ENCODE measurements at regions not wholly inside any gene's neighbourhood (a gene's known extent, or its start where the extent isn't known, plus 50 kb on each side); places are given as distances from the start of the nearest gene placed in this dataset.

DNA sequence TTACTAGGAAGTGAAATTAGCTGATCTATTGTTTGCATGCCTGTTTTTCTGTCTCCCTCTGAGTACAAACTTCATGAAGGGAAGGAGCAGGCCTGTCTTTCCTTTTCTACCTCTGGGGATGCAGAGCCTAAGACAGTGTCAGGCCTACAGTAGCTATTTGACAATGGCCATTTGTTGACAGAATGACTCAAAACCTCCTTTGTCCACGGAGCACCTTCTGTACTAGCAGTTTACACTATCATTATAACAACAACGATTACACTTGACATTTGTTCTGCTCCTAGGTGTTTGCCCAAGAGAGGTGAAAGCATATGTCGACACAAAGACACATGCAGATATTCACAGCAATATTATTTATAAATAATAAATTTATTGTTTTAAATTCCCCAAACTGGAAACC is 132.3 kb upstream of the IRX3 start:
- Histone ChIP-seq H3K36me3 (ENCODE audit: control insufficient read depth, insufficient read depth, low read length) (no peaks in the 10 kb centered on the region), H3K4me3 (ENCODE audit: low read depth, low read length) (no peak overlapping the region), H3K4me1 (ENCODE audit: control insufficient read depth, insufficient read depth, low read length) (no peaks in the 10 kb centered on the region), H3K9ac (ENCODE audit: low read length) (no peak overlapping the region), H3K9me3 (ENCODE audit: control insufficient read depth, insufficient read depth, low read depth, low read length) (peaks cover 5% of the 10 kb centered on the region; the same call in 1 of the 2 replicates), H3K27ac (ENCODE audit: low read depth, low read length) (no peak overlapping the region), H3K27me3 (ENCODE audit: control insufficient read depth, insufficient read depth, low read length) (no peaks in the 10 kb centered on the region)

- Histone ChIP-seq H3K27me3 (ENCODE audit: control insufficient read depth, insufficient read depth, low read length) (no peaks in the 10 kb centered on the region; the same call in 1 of the 2 replicates), H3K36me3 (ENCODE audit: control insufficient read depth, insufficient read depth, low read length) (no peaks in the 10 kb centered on the region), H3K9me3 (ENCODE audit: control insufficient read depth, insufficient read depth, low read depth, low read length) (peaks cover 5% of the 10 kb centered on the region; the same call in 1 of the 2 replicates), H3K9ac (ENCODE audit: low read length) (no peak overlapping the region), H3K4me1 (ENCODE audit: control insufficient read depth, insufficient read depth, low read length) (no peaks in the 10 kb centered on the region), H3K27ac (ENCODE audit: low read depth, low read length) (no peak overlapping the region), H3K4me3 (ENCODE audit: low read depth, low read length) (no peak overlapping the region)
Measured at GRCh38 chr16:54417384-54417783, 130.8 kb upstream of the IRX3 start.

DNA sequence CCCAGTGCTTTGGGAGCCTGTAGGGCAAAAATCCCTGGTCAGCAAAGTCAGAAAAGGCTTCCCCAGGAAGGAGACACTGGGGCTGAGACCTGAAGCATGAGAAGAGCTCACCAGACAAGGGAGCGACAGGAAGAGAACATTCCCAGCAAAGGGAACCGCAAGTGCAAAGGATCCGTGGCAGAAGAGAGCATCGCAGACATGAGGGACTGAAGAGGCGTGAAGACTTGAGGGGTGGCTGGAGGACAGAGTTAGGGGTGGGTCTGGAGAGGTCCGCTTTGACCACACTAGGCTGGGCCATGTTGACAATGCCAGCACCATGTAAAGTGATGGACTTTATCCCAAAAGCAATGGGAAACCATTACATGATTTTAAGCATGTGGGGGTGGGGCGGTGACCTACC is 128.1 kb upstream of the IRX3 start:
- Histone ChIP-seq H3K4me1 (ENCODE audit: control insufficient read depth, insufficient read depth, low read length) (peaks cover 7% of the 10 kb centered on the region; the same call in 1 of the 2 replicates), H3K9me3 (ENCODE audit: control insufficient read depth, insufficient read depth, low read depth, low read length) (peaks cover 5% of the 10 kb centered on the region; the same call in 1 of the 2 replicates), H3K9ac (ENCODE audit: low read length) (no peak overlapping the region), H3K36me3 (ENCODE audit: control insufficient read depth, insufficient read depth, low read length) (no peaks in the 10 kb centered on the region), H3K27ac (ENCODE audit: low read depth, low read length) (no peak overlapping the region), H3K27me3 (ENCODE audit: control insufficient read depth, insufficient read depth, low read length) (no peaks in the 10 kb centered on the region; the same call in 1 of the 2 replicates), H3K4me3 (ENCODE audit: low read depth, low read length) (no peak overlapping the region)

DNA sequence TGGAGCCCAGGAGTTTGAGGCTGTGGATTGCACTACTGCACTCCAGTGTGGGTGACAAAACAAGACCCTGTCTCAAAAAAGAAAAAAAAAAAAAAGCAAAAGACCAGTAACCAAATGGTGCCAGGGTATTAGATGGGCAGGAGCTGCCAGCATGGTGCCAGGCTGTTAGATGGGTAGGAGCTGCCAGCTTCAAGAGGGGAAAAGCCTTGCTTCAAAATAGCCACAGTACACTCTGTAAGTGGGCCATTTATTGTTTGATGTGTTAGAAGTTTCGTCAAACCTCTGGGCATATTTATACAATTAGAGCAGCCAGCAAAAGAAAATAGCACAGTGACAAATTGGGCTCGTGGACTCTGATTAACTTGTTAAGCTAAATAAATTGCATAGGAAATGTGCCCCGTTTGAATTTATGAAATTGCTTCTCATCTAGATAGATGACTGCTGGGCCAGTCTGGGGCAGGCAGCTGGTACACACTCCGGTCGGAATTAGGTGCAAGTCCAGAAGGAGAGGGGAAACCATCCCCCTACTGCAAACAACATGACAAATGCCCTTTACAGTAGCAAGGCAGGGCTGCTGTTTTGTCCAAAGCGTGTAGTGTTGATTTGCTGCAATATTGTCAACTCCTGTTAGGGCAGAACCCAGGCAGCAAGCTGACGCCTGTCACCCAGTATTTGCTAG is 126.3 kb upstream of the IRX3 start:
- Histone ChIP-seq H3K27ac (ENCODE audit: low read depth, low read length) (no peak overlapping the region), H3K27me3 (ENCODE audit: control insufficient read depth, insufficient read depth, low read length) (no peaks in the 10 kb centered on the region; the same call in 1 of the 2 replicates), H3K9ac (ENCODE audit: low read length) (no peak overlapping the region), H3K9me3 (ENCODE audit: control insufficient read depth, insufficient read depth, low read depth, low read length) (peaks cover 5% of the 10 kb centered on the region; the same call in 1 of the 2 replicates), H3K4me3 (ENCODE audit: low read depth, low read length) (no peak overlapping the region), H3K36me3 (ENCODE audit: control insufficient read depth, insufficient read depth, low read length) (no peaks in the 10 kb centered on the region), H3K4me1 (ENCODE audit: control insufficient read depth, insufficient read depth, low read length) (peaks cover 7% of the 10 kb centered on the region; the same call in 1 of the 2 replicates)

DNA sequence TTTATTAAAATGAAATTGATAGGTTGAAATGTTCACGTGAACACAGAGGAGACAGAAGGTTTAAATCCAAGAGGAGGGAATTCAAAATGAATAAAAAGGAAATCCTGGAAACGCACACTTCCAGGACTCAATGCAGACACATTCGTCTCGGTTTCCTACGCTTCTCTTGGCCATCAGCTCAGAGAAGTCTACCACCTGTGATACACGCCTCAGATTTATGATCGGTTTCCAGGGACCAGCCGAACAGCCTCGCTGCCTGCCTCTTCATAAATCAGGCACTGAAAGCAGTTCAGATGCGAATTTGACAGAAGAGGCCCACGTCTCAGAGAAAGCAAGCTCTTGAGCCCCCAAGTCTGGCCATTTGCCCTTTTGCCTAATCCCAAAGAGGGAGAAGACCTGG is 125.5 kb upstream of the IRX3 start:
- Histone ChIP-seq H3K9me3 (ENCODE audit: control insufficient read depth, insufficient read depth, low read depth, low read length) (peaks cover 5% of the 10 kb centered on the region; the same call in 1 of the 2 replicates), H3K27me3 (ENCODE audit: control insufficient read depth, insufficient read depth, low read length) (no peaks in the 10 kb centered on the region; the same call in 1 of the 2 replicates), H3K36me3 (ENCODE audit: control insufficient read depth, insufficient read depth, low read length) (no peaks in the 10 kb centered on the region), H3K4me1 (ENCODE audit: control insufficient read depth, insufficient read depth, low read length) (peaks cover 7% of the 10 kb centered on the region; the same call in 1 of the 2 replicates), H3K4me3 (ENCODE audit: low read depth, low read length) (no peak overlapping the region), H3K27ac (ENCODE audit: low read depth, low read length) (no peak overlapping the region), H3K9ac (ENCODE audit: low read length) (no peak overlapping the region)

DNA sequence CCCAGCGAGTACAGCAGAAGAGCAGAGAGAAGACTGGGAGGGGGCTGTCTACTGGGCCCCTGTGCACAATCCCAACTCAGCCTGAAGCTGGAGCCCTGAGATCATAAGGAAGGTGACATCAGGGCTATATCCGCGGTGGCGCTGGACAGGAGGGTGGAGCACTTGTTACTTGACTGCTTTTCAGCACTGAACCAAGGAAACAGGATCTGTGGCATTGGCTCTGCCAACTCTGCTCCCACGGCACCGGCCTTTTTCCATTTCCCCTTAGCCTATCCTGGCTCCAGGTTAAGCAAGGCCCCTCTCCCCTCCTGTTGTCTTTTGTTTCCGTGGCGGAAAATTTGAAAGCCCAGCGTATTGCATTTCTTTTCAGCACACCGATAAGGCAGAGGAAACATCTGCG is 125.0 kb upstream of the IRX3 start:
- Histone ChIP-seq H3K4me1 (ENCODE audit: control insufficient read depth, insufficient read depth, low read length) (peaks cover 7% of the 10 kb centered on the region; the same call in 1 of the 2 replicates), H3K9me3 (ENCODE audit: control insufficient read depth, insufficient read depth, low read depth, low read length) (peaks cover 5% of the 10 kb centered on the region; the same call in 1 of the 2 replicates), H3K4me3 (ENCODE audit: low read depth, low read length) (no peak overlapping the region), H3K27me3 (ENCODE audit: control insufficient read depth, insufficient read depth, low read length) (no peaks in the 10 kb centered on the region; the same call in 1 of the 2 replicates), H3K27ac (ENCODE audit: low read depth, low read length) (no peak overlapping the region), H3K9ac (ENCODE audit: low read length) (no peak overlapping the region), H3K36me3 (ENCODE audit: control insufficient read depth, insufficient read depth, low read length) (no peaks in the 10 kb centered on the region)

GRCh38 chr16:54409982-54410381 is 123.4 kb upstream of the IRX3 start:
- H3K4me3 ChIP-seq (ENCODE audit: low read depth, low read length) = no peak overlapping the region
- H3K9ac ChIP-seq (ENCODE audit: low read length) = no peak overlapping the region
- H3K9me3 ChIP-seq (ENCODE audit: control insufficient read depth, insufficient read depth, low read depth, low read length) = no peaks in the 10 kb centered on the region
- no peaks in the 10 kb centered on the region for H3K36me3 ChIP-seq (ENCODE audit: control insufficient read depth, insufficient read depth, low read length)
- peaks cover 7% of the 10 kb centered on the region; the same call in 1 of the 2 replicates for H3K4me1 ChIP-seq (ENCODE audit: control insufficient read depth, insufficient read depth, low read length)
- no peak overlapping the region for H3K27ac ChIP-seq (ENCODE audit: low read depth, low read length)
- H3K27me3 ChIP-seq (ENCODE audit: control insufficient read depth, insufficient read depth, low read length) = no peaks in the 10 kb centered on the region; the same call in 1 of the 2 replicates

DNA sequence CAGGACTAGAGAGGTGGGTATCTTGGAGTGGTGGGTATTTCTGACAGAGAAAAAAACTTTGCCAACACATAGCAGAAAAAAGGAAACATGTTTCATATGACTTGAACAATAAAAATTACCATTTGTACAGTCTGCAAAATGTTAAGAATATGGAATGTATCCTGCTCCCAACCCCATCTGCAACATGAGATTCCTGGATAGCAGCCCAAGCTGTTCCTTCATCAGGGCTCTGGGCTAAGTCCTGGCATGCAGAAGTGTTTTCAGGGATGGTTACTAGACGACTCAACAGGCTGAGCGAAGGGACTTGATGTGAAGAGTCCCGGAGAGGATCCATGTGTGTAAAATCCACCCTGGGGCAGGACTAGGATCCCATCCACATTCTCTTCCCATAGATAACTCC is 121.0 kb upstream of the IRX3 start:
- Histone ChIP-seq H3K4me1 (ENCODE audit: control insufficient read depth, insufficient read depth, low read length) (peaks cover 7% of the 10 kb centered on the region; the same call in 1 of the 2 replicates), H3K4me3 (ENCODE audit: low read depth, low read length) (no peak overlapping the region), H3K9ac (ENCODE audit: low read length) (no peak overlapping the region), H3K27me3 (ENCODE audit: control insufficient read depth, insufficient read depth, low read length) (no peaks in the 10 kb centered on the region), H3K36me3 (ENCODE audit: control insufficient read depth, insufficient read depth, low read length) (no peaks in the 10 kb centered on the region), H3K9me3 (ENCODE audit: control insufficient read depth, insufficient read depth, low read depth, low read length) (no peaks in the 10 kb centered on the region), H3K27ac (ENCODE audit: low read depth, low read length) (no peak overlapping the region)

DNA sequence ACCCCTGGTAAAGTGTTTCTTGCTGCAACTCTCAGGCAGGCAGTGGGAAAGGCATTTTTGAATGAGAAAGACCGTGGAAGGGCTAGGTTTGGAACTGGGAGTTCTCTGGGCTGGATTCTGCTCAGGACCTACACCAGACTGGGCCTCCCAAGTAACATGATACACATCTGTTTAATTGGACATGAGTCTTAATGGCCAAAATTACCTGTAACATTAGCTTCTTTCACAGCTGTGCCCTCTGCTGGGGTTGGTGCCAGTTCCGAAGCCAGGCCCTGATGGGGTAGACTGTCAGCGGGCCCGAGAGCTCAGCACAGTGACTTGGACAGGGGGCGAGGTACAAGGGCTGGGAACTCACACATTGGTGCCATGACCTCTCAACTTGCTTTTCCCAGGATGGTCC is 118.9 kb upstream of the IRX3 start:
- Histone ChIP-seq H3K27ac (ENCODE audit: low read depth, low read length) (no peak overlapping the region), H3K9ac (ENCODE audit: low read length) (no peak overlapping the region), H3K27me3 (ENCODE audit: control insufficient read depth, insufficient read depth, low read length) (no peaks in the 10 kb centered on the region), H3K36me3 (ENCODE audit: control insufficient read depth, insufficient read depth, low read length) (no peaks in the 10 kb centered on the region), H3K4me1 (ENCODE audit: control insufficient read depth, insufficient read depth, low read length) (peaks cover 4% of the 10 kb centered on the region; the same call in 1 of the 2 replicates), H3K9me3 (ENCODE audit: control insufficient read depth, insufficient read depth, low read depth, low read length) (no peaks in the 10 kb centered on the region), H3K4me3 (ENCODE audit: low read depth, low read length) (no peak overlapping the region)

DNA sequence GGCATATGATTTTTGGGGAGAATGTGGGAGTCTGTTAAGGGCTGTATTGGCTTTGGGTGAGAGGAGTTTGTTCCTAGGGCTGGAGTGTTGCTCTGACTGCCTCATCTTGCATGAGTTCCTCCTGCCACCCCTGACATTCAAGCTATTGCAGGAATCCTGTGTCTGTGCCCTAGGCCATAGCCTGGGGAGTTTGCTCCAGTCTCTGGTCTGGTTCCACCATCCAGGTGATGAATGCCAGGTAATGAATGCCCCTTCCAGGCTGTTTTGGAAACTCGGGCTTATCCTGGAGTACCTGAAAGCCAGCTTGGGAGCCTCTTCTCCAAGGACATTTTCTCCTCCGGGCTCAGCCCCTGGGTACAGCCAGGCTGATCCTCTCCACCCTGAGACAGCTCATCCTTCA is 117.0 kb upstream of the IRX3 start:
- H3K27ac ChIP-seq (ENCODE audit: low read depth, low read length) = no peak overlapping the region
- H3K27me3 ChIP-seq (ENCODE audit: control insufficient read depth, insufficient read depth, low read length) = no peaks in the 10 kb centered on the region
- H3K9me3 ChIP-seq (ENCODE audit: control insufficient read depth, insufficient read depth, low read depth, low read length) = no peaks in the 10 kb centered on the region
- no peak overlapping the region for H3K4me3 ChIP-seq (ENCODE audit: low read depth, low read length)
- no peaks in the 10 kb centered on the region for H3K36me3 ChIP-seq (ENCODE audit: control insufficient read depth, insufficient read depth, low read length)
- peaks cover 9% of the 10 kb centered on the region; the same call in 1 of the 2 replicates for H3K4me1 ChIP-seq (ENCODE audit: control insufficient read depth, insufficient read depth, low read length)
- no peak overlapping the region for H3K9ac ChIP-seq (ENCODE audit: low read length)

DNA sequence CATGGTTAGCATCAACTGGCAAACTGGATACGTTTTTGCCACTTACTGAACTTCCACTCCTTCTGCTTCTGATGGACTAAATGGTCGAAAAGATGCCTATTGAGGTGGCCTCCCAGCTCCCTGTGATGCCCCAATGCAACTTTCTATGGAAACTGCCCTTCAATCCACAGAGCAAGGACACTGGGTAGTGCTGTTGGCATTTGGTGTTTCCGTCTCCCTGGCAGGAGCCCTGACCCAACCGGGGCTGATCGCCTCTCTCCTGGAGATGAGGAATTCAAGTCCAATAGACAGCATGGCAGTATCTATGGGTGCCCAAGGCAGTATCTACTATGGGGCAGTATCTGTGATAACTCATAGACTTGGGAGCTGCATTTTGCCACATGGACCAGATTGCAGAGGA is 116.3 kb upstream of the IRX3 start:
- H3K36me3 ChIP-seq (ENCODE audit: control insufficient read depth, insufficient read depth, low read length) = no peaks in the 10 kb centered on the region
- H3K27me3 ChIP-seq (ENCODE audit: control insufficient read depth, insufficient read depth, low read length) = no peaks in the 10 kb centered on the region
- H3K9me3 ChIP-seq (ENCODE audit: control insufficient read depth, insufficient read depth, low read depth, low read length) = no peaks in the 10 kb centered on the region
- H3K9ac ChIP-seq (ENCODE audit: low read length) = no peak overlapping the region
- no peak overlapping the region for H3K27ac ChIP-seq (ENCODE audit: low read depth, low read length)
- peaks cover 9% of the 10 kb centered on the region; the same call in 1 of the 2 replicates for H3K4me1 ChIP-seq (ENCODE audit: control insufficient read depth, insufficient read depth, low read length)
- no peak overlapping the region for H3K4me3 ChIP-seq (ENCODE audit: low read depth, low read length)

Data from HUES6 (cell line).